ENCODE measurements at regions not wholly inside any gene's neighbourhood (a gene's known extent, or its start where the extent isn't known, plus 50 kb on each side); places are given as distances from the start of the nearest gene placed in this dataset.

GRCh38 chr3:147758771-147759170, 349.6 kb downstream of the ZIC1 start:
- Histone ChIP-seq H3K4me3 (ENCODE audit: insufficient read depth, low read depth, low read length) (no peak overlapping the region), H3K9me1 (ENCODE audit: insufficient read depth, low read length) (no peaks in the 10 kb centered on the region), H3K4me1 (ENCODE audit: control insufficient read depth, insufficient read depth, low read length) (no peaks in the 10 kb centered on the region), H4K8ac (ENCODE audit: low read depth in 2 of 2, low read length in 2 of 2) (no peak overlapping the region), H2BK20ac (ENCODE audit: low read depth, low read length) (no peak overlapping the region), H2BK5ac (ENCODE audit: low read depth, low read length, poor library complexity, severe bottlenecking) (no peak overlapping the region), H3K9ac (ENCODE audit: low read depth, low read length) (no peak overlapping the region), H3K23ac (ENCODE audit: low read depth, low read length) (no peak overlapping the region), H3K56ac (ENCODE audit: extremely low read depth, insufficient read depth, low read length) (no peak overlapping the region), H4K20me1 (ENCODE audit: insufficient read depth, low read length) (no peaks in the 10 kb centered on the region), H2AFZ (replicated peaks; ENCODE audit: low read length, poor library complexity) (no peak overlapping the region), H4K5ac (ENCODE audit: low read depth, low read length) (no peak overlapping the region), H3K27me3 (ENCODE audit: control insufficient read depth, insufficient read depth, low read length) (no peaks in the 10 kb centered on the region), H3K18ac (ENCODE audit: low read depth, low read length) (no peak overlapping the region), H3K4me2 (ENCODE audit: low read depth, low read length) (no peak overlapping the region), H3K36me3 (ENCODE audit: control insufficient read depth, insufficient read depth, low read length) (no peaks in the 10 kb centered on the region), H2BK120ac (ENCODE audit: low read depth, low read length) (no peak overlapping the region), H2AK9ac (replicated peaks; ENCODE audit: low read depth, low read length, poor library complexity) (no peak overlapping the region), H3K9me3 (ENCODE audit: control insufficient read depth, insufficient read depth, low read length) (no peaks in the 10 kb centered on the region), H2BK15ac (ENCODE audit: low read depth, low read length) (no peak overlapping the region), H3K79me1 (ENCODE audit: low read depth in 1 of 2, low read length in 2 of 2) (no peaks in the 10 kb centered on the region), H3K27ac (ENCODE audit: insufficient read depth, low read length) (no peak overlapping the region), H3K4ac (ENCODE audit: low read depth, low read length) (no peak overlapping the region), H2AK5ac (ENCODE audit: low read depth, low read length) (no peak overlapping the region), H4K91ac (ENCODE audit: insufficient read depth, low read depth, low read length) (no peak overlapping the region), H3K14ac (replicated peaks; ENCODE audit: low read depth, low read length) (no peak overlapping the region)
- WGBS, 2 experiments (ENCODE audit: extremely low coverage in 2 of 2, insufficient read length in 1 of 2): no CpG with 5 or more reads among the region's 2 CpGs
- TF ChIP-seq POLR2A (IDR thresholded peaks at IDR 0.05; ENCODE audit: low read depth, low read length): no peak
- DNase-seq (no peak), ATAC-seq (ENCODE audit: low read depth) (no peak)
- ChIA-PET CTCF (no interaction called here), POLR2A (ENCODE audit: unreplicated experiment) (no interaction called here)
- dilution Hi-C loops (cut with HindIII; ENCODE audit: low sequenced_read_pairs, unreplicated experiment): no loop called here
- in situ Hi-C loops (cut with MboI; ENCODE audit: low sequenced_read_pairs): no loop called here
- intact Hi-C loops (cut with micrococcal nuclease): no loop called here
- BruUV-seq (replicated peaks): no TSS peak

Data from IMR-90 (cell line).